ENCODE measurements at regions not wholly inside any gene's neighbourhood (a gene's known extent, or its start where the extent isn't known, plus 50 kb on each side); places are given as distances from the start of the nearest gene placed in this dataset.

DNA sequence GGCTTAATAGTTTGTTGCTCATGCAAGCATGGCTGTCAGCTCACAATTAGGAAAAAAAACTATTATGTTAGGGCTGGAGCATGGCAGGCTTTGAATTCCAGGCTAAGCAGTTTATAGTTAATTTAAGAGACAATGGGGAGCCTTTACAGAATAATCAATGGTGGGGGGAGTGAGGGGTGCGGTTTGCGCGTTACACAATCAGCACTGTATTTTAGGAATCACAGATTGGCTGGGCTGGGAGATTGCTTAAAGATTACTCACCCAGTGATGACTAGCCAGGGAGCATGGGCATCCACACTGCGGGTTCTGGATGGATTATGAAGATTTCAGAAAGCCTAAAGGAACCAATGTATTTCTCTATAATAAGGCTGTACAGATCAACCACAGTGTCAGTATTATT is 186.6 kb downstream of the SOX3 start (continued):
- TF ChIP-seq ZNF462 (CRISPR knock-in tag; IDR thresholded peaks at IDR 0.05) (no peak), ZNF114 (CRISPR knock-in tag; IDR thresholded peaks at IDR 0.05) (no peak), NANOG (IDR thresholded peaks at IDR 0.05; ENCODE audit: borderline replicate concordance) (no peak), CREB1 (CRISPR knock-in tag; IDR thresholded peaks at IDR 0.05; ENCODE audit: low read depth) (no peak), EZH2phosphoT487 (IDR thresholded peaks at IDR 0.05; ENCODE audit: unreplicated experiment) (no peak), JUNB (IDR thresholded peaks at IDR 0.05; ENCODE audit: unreplicated experiment) (no peak), ZNF331 (CRISPR knock-in tag; IDR thresholded peaks at IDR 0.05; ENCODE audit: low read depth) (no peak), EZH2 (IDR thresholded peaks at IDR 0.05; ENCODE audit: low read depth, unreplicated experiment) (no peak)

- H3K27ac Mint-ChIP-seq, result no peak overlapping the region
Measured at GRCh38 chrX:140317462-140317861, 187.4 kb downstream of the SOX3 start.

More at GRCh38 chrX:140317462-140317861, 187.4 kb downstream of the SOX3 start:
- Histone ChIP-seq H4K20me1 (replicated peaks; ENCODE audit: insufficient read depth) (no peaks in the 10 kb centered on the region), H3K4me1 (ENCODE audit: insufficient read depth) (no peaks in the 10 kb centered on the region), H3K36me3 (ENCODE audit: insufficient read depth) (no peaks in the 10 kb centered on the region), H3K4me2 (no peak overlapping the region), H3K27me3 (ENCODE audit: insufficient read depth) (no peaks in the 10 kb centered on the region), H3K9me2 (ENCODE audit: insufficient read depth) (no peaks in the 10 kb centered on the region), H3K4me3 (no peak overlapping the region), H3F3A (replicated peaks; ENCODE audit: low read depth) (no peaks in the 10 kb centered on the region), H2AFZ (no peak overlapping the region), H3K27ac (ENCODE audit: low read depth) (no peak overlapping the region), H3K79me2 (replicated peaks; ENCODE audit: insufficient read depth) (no peaks in the 10 kb centered on the region)
- H3K4me3 Mint-ChIP-seq, result no peak overlapping the region
- H3K27me3 Mint-ChIP-seq (ENCODE audit: insufficient read depth, low read depth, poor library complexity), result peaks cover 2% of the 10 kb centered on the region
- DNase-seq (ENCODE audit: low spot score), result peak; percentile 12
- H3K4me1 Mint-ChIP-seq, result peaks cover 4% of the 10 kb centered on the region; the same call in 2 of the 3 replicates
- H3K9me3 Mint-ChIP-seq, result no peaks in the 10 kb centered on the region; the same call in 2 of the 3 replicates
- peak; percentile 40 to 46 for TF ChIP-seq CTCF (conservative IDR thresholded peaks at IDR 0.05; ENCODE audit: low read depth in 2 of 2)
- no peak for TF ChIP-seq CREB1 (CRISPR knock-in tag; IDR thresholded peaks at IDR 0.05; ENCODE audit: low read depth)
- no peak for TF ChIP-seq ZNF331 (CRISPR knock-in tag; IDR thresholded peaks at IDR 0.05; ENCODE audit: low read depth)
- ATAC-seq, result no peak
- no peaks in the 10 kb centered on the region for H3K36me3 Mint-ChIP-seq (ENCODE audit: low read depth)

Measured in GM23338 (cell line).